ENCODE measurements at regions not wholly inside any gene's neighbourhood (a gene's known extent, or its start where the extent isn't known, plus 50 kb on each side); places are given as distances from the start of the nearest gene placed in this dataset.
"Not testable (repeated sequence)": the region's sequence is repeated elsewhere in the genome, so short reads cannot be mapped to it uniquely, and the experiment has no call there.

GRCh38 chr2:116269040-116269439 lies 1545.5 kb upstream of the DDX18 start:
- Mint-ChIP-seq H3K27me3 (ENCODE audit: insufficient read depth, unreplicated experiment) (no peaks in the 10 kb centered on the region), H3K4me3 (ENCODE audit: unreplicated experiment) (no peak overlapping the region), H3K27ac (ENCODE audit: unreplicated experiment) (no peak overlapping the region), H3K9me3 (ENCODE audit: unreplicated experiment) (peaks cover 28% of the 10 kb centered on the region), H3K4me1 (ENCODE audit: low read depth, unreplicated experiment) (no peaks in the 10 kb centered on the region), H3K36me3 (ENCODE audit: insufficient read depth, unreplicated experiment) (no peaks in the 10 kb centered on the region)
- Histone ChIP-seq H3K27me3 (replicated peaks; ENCODE audit: control insufficient read depth, insufficient read depth, low read length) (no peaks in the 10 kb centered on the region), H3K4me1 (no peaks in the 10 kb centered on the region), H3K4me3 (ENCODE audit: low read depth, low read length) (no peak overlapping the region), H3K9me3 (no peaks in the 10 kb centered on the region; the same call in none of the 2 replicates), H3K36me3 (ENCODE audit: control insufficient read depth, insufficient read depth, low read length) (no peaks in the 10 kb centered on the region)
- TF ChIP-seq CTCF (IDR thresholded peaks at IDR 0.05; ENCODE audit: insufficient read depth in 1 of 2, low read depth in 1 of 2, low read length in 1 of 2, severe bottlenecking in 1 of 2, unreplicated experiment in 1 of 2): no peak
- BruUV-seq (replicated peaks): no TSS peak
- no peak for DNase-seq
- CTCF ChIA-PET: no interaction called here
- POLR2A ChIA-PET: no interaction called here
- intact Hi-C loops (cut with micrococcal nuclease; ENCODE audit: unreplicated experiment): no loop called here

GRCh38 chr2:116304328-116304727 lies 1510.2 kb upstream of the DDX18 start:
- H3K27me3 Mint-ChIP-seq (ENCODE audit: insufficient read depth, unreplicated experiment): no peaks in the 10 kb centered on the region
- POLR2A ChIA-PET: no interaction called here

GRCh38 chr2:116317111-116317510 lies 1497.4 kb upstream of the DDX18 start:
- POLR2A ChIA-PET: no interaction called here
- H3K36me3 Mint-ChIP-seq (ENCODE audit: insufficient read depth, unreplicated experiment): no peaks in the 10 kb centered on the region
- intact Hi-C loops (cut with micrococcal nuclease; ENCODE audit: unreplicated experiment): no loop called here
- no peak overlapping the region for H3K4me3 Mint-ChIP-seq (ENCODE audit: unreplicated experiment)
- no peak overlapping the region for H3K4me3 ChIP-seq (ENCODE audit: low read depth, low read length)
- DNase-seq: no peak
- no peaks in the 10 kb centered on the region for H3K36me3 ChIP-seq (ENCODE audit: control insufficient read depth, insufficient read depth, low read length)
- no peaks in the 10 kb centered on the region for H3K27me3 ChIP-seq (replicated peaks; ENCODE audit: control insufficient read depth, insufficient read depth, low read length)
- H3K9me3 ChIP-seq: no peaks in the 10 kb centered on the region
- H3K27me3 Mint-ChIP-seq (ENCODE audit: insufficient read depth, unreplicated experiment): peaks cover 3% of the 10 kb centered on the region
- no peak for TF ChIP-seq CTCF (IDR thresholded peaks at IDR 0.05; ENCODE audit: insufficient read depth in 1 of 2, low read depth in 1 of 2, low read length in 1 of 2, severe bottlenecking in 1 of 2, unreplicated experiment in 1 of 2)
- no peaks in the 10 kb centered on the region for H3K9me3 Mint-ChIP-seq (ENCODE audit: unreplicated experiment)
- H3K4me1 ChIP-seq: no peaks in the 10 kb centered on the region
- BruUV-seq (replicated peaks): no TSS peak
- CTCF ChIA-PET: no interaction called here
- H3K27ac Mint-ChIP-seq (ENCODE audit: unreplicated experiment): no peak overlapping the region
- no peaks in the 10 kb centered on the region for H3K4me1 Mint-ChIP-seq (ENCODE audit: low read depth, unreplicated experiment)

More at GRCh38 chr2:116304328-116304727, 1510.2 kb upstream of the DDX18 start:
- no peak overlapping the region for H3K4me3 Mint-ChIP-seq (ENCODE audit: unreplicated experiment)
- H3K36me3 Mint-ChIP-seq (ENCODE audit: insufficient read depth, unreplicated experiment): no peaks in the 10 kb centered on the region
- no peaks in the 10 kb centered on the region for H3K9me3 Mint-ChIP-seq (ENCODE audit: unreplicated experiment)
- H3K9me3 ChIP-seq: no peaks in the 10 kb centered on the region
- DNase-seq: no peak
- no peak overlapping the region for H3K4me3 ChIP-seq (ENCODE audit: low read depth, low read length)
- TF ChIP-seq CTCF (IDR thresholded peaks at IDR 0.05; ENCODE audit: insufficient read depth in 1 of 2, low read depth in 1 of 2, low read length in 1 of 2, severe bottlenecking in 1 of 2, unreplicated experiment in 1 of 2): no peak
- no peaks in the 10 kb centered on the region for H3K36me3 ChIP-seq (ENCODE audit: control insufficient read depth, insufficient read depth, low read length)
- BruUV-seq (replicated peaks): no TSS peak
- intact Hi-C loops (cut with micrococcal nuclease; ENCODE audit: unreplicated experiment): no loop called here
- CTCF ChIA-PET: no interaction called here
- H3K4me1 Mint-ChIP-seq (ENCODE audit: low read depth, unreplicated experiment): no peaks in the 10 kb centered on the region
- no peak overlapping the region for H3K27ac Mint-ChIP-seq (ENCODE audit: unreplicated experiment)
- H3K4me1 ChIP-seq: no peaks in the 10 kb centered on the region
- no peaks in the 10 kb centered on the region for H3K27me3 ChIP-seq (replicated peaks; ENCODE audit: control insufficient read depth, insufficient read depth, low read length)

GRCh38 chr2:116318551-116318950 lies 1495.9 kb upstream of the DDX18 start:
- intact Hi-C loops (cut with micrococcal nuclease; ENCODE audit: unreplicated experiment); H3K4me3 Mint-ChIP-seq (ENCODE audit: unreplicated experiment); POLR2A ChIA-PET; H3K9me3 Mint-ChIP-seq (ENCODE audit: unreplicated experiment); CTCF ChIA-PET; BruUV-seq (replicated peaks); DNase-seq; H3K27ac Mint-ChIP-seq (ENCODE audit: unreplicated experiment); H3K4me1 ChIP-seq; H3K9me3 ChIP-seq; H3K4me3 ChIP-seq (ENCODE audit: low read depth, low read length); H3K27me3 ChIP-seq (replicated peaks; ENCODE audit: control insufficient read depth, insufficient read depth, low read length); H3K36me3 Mint-ChIP-seq (ENCODE audit: insufficient read depth, unreplicated experiment); H3K4me1 Mint-ChIP-seq (ENCODE audit: low read depth, unreplicated experiment); H3K27me3 Mint-ChIP-seq (ENCODE audit: insufficient read depth, unreplicated experiment); H3K36me3 ChIP-seq (ENCODE audit: control insufficient read depth, insufficient read depth, low read length): not testable (repeated sequence)
